NCI-H1417 treated with DMSO at 0.1 percent for 48 hours (cell line): ENCODE measurements at regions not wholly inside any gene's neighbourhood (a gene's known extent, or its start where the extent isn't known, plus 50 kb on each side); places are given as distances from the start of the nearest gene placed in this dataset.
A peak's percentile ranks its signal among the peaks of the same experiment; 100 is the strongest.

Experiments
- DNase-seq: peaks from one replicate; lab custom pipeline; 2025; lab: John Stamatoyannopoulos, UW

- DNase-seq, result no peak
These were observed 98.6 kb downstream of the INSIG2 start for GRCh38 chr2:118186858-118187254.

GRCh38 chr2:118186110-118186857 lies 98.0 kb downstream of the INSIG2 start:
- DNase-seq, result peak; percentile 63

GRCh38 chr2:118185210-118186109 lies 97.2 kb downstream of the INSIG2 start:
- peak; percentile 41 for DNase-seq

- DNase-seq, result no peak
These were observed 95.1 kb downstream of the INSIG2 start for GRCh38 chr2:118183381-118183780.

- DNase-seq, result no peak
These were observed 91.2 kb downstream of the INSIG2 start for GRCh38 chr2:118179445-118179844.

GRCh38 chr2:118177884-118178283 lies 89.6 kb downstream of the INSIG2 start:
- DNase-seq, result no peak

- DNase-seq, result no peak
These were observed 89.0 kb downstream of the INSIG2 start for GRCh38 chr2:118177318-118177717.

GRCh38 chr2:118176601-118177000 lies 88.3 kb downstream of the INSIG2 start:
- no peak for DNase-seq

GRCh38 chr2:118171546-118171945 lies 83.3 kb downstream of the INSIG2 start:
- DNase-seq, result no peak

- DNase-seq, result no peak
These were observed 81.2 kb downstream of the INSIG2 start for GRCh38 chr2:118169359-118170005.

GRCh38 chr2:118168615-118169014 lies 80.3 kb downstream of the INSIG2 start:
- no peak for DNase-seq

GRCh38 chr2:118167026-118167425 lies 78.8 kb downstream of the INSIG2 start:
- no peak for DNase-seq

- DNase-seq, result no peak
These were observed 78.0 kb downstream of the INSIG2 start for GRCh38 chr2:118166242-118166641.

- no peak for DNase-seq
These were observed 77.3 kb downstream of the INSIG2 start for GRCh38 chr2:118165595-118165994.
